ENCODE measurements at regions not wholly inside any gene's neighbourhood (a gene's known extent, or its start where the extent isn't known, plus 50 kb on each side); places are given as distances from the start of the nearest gene placed in this dataset.

- TF ChIP-seq, protein P1, sequence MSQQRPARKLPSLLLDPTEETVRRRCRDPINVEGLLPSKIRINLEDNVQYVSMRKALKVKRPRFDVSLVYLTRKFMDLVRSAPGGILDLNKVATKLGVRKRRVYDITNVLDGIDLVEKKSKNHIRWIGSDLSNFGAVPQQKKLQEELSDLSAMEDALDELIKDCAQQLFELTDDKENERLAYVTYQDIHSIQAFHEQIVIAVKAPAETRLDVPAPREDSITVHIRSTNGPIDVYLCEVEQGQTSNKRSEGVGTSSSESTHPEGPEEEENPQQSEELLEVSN (IDR thresholded peaks at IDR 0.05) = no peak
- TF ChIP-seq MAFK (IDR thresholded peaks at IDR 0.05; ENCODE audit: low read depth, low read length) = no peak
- no peak for TF ChIP-seq SUZ12 (IDR thresholded peaks at IDR 0.05; ENCODE audit: low read length)
- no peak for TF ChIP-seq SAP30 (IDR thresholded peaks at IDR 0.05; ENCODE audit: insufficient read depth, insufficient replicate concordance, low read length)
- TF ChIP-seq CBX8 (IDR thresholded peaks at IDR 0.05; ENCODE audit: borderline replicate concordance, low read depth, low read length) = no peak
- TF ChIP-seq TEAD4 (IDR thresholded peaks at IDR 0.05; ENCODE audit: low read depth, low read length) = no peak
Measured at GRCh38 chr4:155505321-155505720, 128.6 kb upstream of the MAP9 start (continued).

All from H1 (cell line).